NCI-H524 (cell line): ENCODE measurements at regions not wholly inside any gene's neighbourhood (a gene's known extent, or its start where the extent isn't known, plus 50 kb on each side); places are given as distances from the start of the nearest gene placed in this dataset.
"Not testable (repeated sequence)": the region's sequence is repeated elsewhere in the genome, so short reads cannot be mapped to it uniquely, and the experiment has no call there.

ENCODE experiments used
- DNase-seq, 2 experiments: peaks; one replicate each; lab custom pipeline; 2025; lab: John Stamatoyannopoulos, UW

DNA sequence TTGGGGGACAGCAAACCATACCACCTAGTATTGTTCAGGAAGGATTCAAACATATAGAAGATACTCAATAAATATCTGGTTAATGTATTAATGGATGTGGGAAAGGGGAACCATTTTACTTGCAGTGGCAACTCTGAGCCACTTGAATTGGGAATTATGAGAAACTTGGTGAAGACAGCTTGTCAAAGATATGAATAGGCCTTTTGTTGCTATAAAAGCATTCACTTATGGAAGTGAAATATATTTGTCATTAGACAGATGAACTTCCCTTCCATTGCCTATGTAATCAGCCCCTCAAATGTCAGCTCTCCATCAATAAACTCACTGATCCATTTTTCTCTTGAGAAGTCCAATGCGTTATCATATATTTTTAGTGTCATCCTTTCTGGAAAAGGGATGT is 56.1 kb downstream of the GPR85 start:
- no peak for DNase-seq

DNA sequence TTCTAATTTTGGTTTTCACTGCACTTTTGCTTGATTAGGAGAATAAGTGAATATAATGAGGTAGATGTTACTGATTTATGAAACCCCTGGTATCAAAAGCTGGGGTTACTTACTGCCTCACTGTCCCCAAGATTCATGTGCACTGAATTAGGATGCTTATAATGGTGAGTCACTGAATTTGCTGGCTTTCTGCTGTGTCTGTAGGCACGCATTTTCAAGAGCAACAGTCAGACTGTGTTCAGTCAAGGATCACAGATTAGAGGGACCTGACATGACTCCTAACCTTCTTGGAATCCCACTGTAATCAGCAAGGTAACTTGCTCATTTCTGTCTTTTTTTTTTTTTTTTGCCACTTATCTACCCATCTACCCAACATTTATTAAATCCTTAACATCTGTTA is 59.7 kb downstream of the GPR85 start:
- DNase-seq: no peak

DNA sequence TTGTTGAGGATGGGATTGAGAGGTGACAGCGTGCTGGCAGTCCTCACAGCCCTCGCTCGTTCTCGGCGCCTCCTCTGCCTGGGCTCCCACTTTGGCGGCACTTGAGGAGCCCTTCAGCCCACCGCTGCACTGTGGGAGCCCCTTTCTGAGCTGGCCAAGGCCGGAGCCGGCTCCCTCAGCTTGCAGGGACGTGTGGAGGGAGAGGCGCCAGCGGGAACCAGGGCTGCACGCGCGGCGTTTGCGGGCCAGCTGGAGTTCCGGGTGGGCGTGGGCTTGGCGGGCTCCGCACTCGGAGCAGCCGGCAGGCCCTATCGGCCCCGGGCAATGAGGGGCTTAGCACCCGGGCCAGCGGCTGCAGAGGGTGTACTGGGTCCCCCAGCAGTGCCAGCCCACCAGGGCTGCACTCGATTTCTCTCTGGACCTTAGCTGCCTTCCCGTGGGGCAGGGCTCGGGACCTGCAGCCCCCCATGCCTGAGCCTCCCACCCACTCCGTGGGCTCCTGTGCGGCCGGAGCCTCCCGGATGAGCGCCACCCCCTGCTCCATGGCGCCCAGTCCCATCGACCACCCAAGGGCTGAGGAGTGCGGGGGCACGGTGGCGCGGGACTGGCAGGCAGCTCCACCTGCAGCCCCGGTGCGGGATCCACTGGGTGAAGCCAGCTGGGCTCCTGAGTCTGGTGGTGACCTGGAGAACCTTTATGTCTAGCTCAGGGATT is 69.3 kb downstream of the GPR85 start:
- not testable (repeated sequence) for DNase-seq

DNA sequence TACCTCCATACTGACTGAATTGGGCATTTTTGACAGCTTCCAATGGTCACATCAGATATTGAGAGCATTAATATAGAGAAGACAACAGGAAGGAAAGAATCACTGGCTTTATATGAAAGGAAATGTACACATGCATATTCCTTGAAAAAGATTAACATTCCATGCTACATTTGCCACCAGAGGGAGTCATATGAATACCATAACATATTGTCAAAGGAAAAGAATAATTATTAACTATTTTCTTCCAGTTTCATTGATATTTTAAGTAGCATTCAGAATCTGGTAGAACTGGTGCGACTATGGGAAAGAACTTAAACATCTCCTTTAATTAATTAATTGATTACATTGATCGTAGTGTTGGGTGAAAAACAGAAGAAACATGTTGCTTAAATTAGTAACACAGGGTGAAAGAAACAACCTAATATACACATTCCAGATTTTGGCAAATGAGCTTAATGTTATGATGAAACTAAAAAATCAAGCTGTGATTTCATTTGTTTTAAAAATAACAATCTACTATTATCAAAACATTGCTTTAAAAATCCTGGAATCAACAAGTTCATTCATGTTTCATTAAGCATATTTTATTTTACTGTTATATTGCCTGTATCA is 71.5 kb downstream of the GPR85 start:
- DNase-seq: peak in 1 of 2 experiments; percentile 51

DNA sequence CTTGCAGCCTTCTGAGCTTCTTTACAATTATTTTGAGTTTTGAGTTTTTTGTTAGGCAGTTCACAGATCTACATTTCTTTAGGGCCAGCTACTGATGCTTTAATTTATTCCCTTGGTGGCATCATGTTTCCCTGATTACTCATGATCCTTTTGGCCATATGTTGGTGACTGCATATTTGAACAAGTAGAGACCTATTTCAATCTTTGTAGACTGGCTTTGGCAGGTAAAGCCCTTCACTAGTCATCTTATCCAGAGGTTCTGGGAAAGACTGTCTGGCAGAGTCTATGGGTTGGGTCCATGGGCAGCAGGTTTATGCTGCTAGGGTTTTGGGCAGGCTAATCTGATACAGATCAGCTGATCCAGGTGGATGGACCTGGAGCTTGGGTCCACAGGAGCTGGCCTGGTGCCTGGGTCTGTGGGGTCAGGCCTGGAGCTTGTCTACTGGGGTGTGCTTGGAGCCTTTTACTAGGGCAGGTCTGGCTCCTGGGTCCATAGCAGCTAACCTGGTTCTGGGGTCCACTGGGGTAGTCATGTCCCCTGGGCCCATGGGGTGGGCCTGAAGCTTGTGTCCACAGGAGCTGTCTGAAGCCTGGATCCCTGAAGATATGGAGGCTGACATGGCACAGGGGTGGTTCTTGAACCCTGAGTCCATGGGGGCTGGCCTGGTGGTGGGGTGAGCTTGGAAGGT is 72.7 kb downstream of the GPR85 start:
- DNase-seq: peak in 1 of 2 experiments; percentile 48

DNA sequence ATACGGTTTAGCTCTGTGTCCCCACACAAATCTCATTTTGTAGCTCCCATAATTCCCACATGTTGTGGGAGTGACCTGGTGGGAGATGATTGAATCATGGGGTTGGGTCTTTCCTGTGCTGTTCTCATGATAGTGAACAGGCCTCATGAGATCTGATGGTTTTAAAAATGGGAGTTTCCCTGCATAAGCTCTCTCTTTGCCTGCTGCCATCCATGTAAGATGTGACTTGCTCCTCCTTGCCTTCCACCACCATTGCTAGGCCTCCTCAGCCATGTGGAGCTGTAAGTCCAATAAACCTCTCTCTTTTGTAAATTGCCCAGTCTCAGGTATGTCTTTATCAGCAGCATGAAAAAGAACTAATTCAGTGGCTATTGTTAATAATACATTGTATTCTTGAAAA is 73.8 kb downstream of the GPR85 start:
- not testable (repeated sequence) for DNase-seq

DNA sequence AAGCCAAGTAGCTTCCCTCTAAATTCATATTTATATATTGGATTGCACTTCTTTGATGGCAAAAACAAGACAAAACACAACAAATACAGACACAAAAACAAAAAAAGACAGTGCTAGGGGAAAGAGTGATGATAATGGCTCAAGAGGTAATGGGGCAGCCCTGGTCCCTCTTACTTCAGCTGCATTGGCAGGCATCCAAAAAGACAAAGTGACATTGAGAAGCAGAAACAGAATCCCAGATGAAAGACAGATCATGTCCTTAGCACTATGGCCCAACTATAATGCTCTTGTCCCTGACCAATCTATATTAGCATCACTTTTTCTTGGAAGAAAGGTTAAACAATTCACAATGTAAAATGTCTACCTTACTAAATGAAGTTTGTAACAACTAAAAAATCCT is 76.2 kb downstream of the GPR85 start:
- DNase-seq: peak in 1 of 2 experiments; percentile 14

DNA sequence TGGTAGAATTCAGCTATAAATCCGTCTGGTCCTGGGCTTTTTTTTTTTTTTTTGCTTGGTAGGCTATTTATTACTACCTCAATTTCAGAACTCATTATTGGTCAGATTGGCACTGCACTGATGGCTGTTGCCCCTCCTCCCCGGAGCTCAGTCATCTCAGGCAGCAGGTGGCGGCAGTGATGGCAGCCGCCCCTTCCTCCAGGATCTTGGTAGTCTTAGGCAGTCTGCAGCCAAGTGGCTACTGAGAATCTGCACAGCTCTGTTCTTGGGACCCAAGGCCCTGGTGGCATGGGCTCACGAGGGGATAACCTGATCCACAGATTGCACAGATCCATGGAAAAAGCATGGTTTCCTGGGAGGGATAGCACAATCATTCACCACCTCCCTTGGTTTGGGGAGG is 77.9 kb downstream of the GPR85 start:
- no peak for DNase-seq

DNA sequence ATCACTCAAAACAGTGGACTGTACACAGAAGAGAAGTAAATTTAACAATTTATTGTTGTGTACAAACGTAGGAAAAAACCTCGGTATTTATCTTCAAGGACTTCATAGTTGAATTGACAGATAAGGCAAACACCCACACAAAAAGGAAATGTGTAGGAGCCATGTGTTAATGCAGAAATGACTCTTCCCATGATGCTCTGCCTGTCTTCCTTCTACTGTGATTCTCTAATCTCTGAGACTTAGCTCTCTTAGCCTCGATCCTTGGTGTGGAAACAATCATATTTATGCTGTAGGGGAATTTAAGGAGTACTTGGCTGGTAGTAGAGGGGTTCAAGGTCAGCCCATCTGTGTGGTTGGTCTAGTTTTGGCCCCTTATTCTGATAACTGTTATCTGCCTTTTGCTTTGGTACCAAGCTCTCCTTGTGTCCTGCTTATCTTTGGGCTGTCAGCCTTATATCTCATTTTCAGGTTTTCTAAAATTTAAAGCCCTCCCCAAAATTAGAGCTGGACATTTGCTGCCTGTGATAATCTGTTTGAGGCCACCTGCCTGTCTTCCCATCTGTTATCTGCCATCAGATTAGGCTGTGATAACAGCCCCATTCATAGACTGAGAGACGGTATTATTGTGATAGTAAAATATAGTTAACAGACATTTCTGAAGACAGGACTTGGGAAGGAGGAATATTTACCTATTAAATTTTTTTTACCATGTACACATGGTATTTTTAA is 81.7 kb downstream of the GPR85 start:
- peak in 1 of 2 experiments; percentile 35 for DNase-seq

DNA sequence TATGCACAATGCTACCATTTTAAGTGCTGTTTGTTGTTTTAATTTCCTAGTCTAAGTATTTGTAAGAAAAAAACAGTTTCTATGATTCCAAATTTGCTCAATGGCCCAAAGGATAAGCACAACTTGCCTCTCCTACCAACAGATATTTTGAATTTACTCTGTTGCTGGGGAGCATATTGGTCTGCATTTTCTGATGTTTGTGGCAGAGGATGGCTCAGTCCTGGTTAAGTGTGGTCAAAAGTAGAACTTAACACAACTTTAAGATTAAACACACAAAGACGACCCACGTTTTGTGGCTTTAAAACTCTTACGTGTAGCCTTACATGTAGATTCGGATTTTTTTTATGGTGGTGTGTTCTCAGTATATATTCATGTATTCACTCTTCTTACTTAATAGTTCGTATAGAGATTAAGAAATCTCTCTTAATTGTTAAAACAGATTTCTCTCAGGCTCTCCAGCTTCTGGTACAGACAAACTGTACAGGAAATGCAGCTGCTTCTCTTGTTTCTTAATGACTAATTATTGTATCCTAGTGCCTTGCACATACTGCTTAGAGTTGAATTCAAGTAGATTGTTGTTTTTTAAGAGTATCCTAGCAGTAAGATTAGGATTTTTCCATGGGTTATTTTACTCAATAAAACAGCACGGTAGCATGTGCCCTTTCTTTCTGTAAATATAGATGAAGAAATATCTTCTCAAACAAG is 86.2 kb downstream of the GPR85 start:
- peak in 1 of 2 experiments; percentile 61 for DNase-seq

DNA sequence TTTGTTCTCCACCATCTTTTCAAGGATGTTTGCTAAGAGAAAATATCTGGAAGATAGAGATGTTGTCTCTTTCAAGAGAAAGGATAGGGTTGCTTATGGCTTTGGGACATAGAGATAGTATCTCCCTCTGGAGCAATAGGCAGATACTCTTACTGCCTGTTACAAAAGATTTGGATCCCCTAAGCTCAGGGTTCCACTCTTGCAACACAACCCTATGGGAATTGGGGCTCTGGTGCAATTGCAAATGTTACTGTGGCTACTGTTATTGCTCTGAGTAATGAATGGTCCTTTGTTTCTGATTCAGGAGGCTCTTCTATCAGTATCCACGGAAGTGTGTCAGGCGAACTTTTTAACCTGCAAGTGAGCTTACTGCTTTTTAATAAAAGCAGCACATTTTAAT is 88.8 kb downstream of the GPR85 start:
- no peak for DNase-seq

DNA sequence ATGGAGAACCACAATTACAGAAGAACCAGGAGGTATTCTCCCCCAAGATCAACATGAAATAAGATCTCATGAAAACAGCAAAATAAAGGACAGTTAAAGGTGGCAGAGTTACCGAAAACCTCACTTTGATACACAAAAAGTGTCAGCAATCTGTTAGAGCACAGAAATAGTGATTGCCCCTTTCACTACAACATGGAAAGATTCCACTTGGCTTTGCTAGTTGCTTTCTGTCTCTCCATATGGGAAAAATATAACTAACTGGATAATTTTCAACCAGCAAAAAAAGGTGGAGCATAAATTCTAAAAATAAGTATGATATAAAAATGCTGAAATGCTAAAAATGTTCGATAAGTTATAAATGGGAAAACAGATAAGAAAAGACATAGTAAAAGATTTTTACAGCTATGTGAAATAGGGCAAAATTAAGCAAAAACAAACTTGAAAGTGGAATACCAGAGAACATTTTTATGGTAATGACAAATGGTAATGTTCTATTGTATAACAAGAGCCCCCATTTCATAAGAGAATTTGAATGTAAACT is 90.2 kb downstream of the GPR85 start:
- DNase-seq: no peak

DNA sequence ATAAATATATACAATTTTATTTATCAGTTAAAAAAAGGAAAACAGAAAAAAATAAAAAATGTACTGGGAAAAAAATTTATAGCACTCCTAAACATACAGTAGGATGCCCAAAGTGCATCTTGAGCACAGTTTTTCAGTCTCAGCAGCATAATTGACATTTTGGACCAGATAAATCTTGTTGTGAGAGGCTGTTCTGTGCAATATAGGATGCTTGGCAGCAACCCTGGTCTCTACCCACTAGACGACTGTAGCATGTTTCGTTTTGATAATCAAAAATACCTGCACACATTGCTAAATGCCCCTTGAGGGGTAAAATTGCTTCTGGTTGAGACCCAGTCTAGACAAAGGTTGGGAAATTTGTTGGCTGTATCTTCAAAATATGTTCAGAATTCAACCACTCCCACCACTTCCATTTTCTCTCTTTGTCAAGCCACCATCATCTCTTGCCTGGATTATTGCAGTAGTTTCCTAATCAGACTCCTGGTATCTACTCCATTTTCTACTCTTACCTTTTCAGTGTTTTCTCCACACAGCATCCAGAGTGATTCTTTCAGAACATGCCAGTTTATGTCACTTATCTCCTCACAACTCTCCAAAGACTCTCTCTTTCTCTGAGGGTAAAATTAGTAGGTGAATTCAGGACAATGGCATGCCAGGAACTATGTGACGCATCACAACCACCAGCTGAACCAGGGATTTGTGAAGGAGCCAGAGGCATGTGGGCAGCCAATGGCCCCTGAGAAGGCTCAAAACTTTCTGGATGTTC is 91.4 kb downstream of the GPR85 start:
- no peak for DNase-seq

DNA sequence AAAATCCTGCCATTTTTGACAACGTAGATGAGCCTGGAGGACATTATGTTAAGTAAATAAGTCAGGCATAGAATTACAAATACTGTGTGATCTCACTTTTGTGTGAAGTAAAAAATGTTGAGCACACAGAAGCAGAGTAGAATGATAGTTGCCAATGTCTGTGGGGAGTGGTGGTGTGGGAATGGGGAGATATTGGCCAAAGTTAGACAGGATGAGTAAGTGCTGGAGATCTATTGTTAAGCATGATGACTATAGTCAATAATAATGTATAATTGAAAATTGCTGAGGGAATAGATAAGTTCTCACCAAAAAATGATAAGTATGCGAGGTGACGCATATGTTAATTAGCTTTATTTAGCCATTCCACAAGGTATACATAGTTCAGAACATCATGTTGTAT is 92.0 kb downstream of the GPR85 start:
- DNase-seq: no peak

DNA sequence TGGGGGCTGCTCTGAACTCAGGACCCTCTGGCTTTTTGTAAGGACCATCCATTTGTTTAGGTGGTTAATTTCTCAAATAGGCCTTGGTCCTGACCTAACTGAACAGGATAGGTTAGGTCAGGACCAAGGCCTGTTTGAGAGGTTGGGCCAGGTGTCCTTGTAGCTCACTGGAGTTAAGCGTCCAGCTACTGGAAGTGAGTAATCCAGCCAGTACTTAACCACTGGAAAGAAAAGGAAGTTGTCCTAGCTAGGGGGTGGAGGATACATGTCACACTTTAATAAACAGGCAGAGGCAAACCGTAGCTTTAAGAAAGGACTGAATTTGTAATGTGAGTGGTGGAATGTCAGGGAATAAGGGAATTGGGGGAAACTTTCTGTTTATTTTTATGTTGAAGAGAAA is 96.0 kb downstream of the GPR85 start:
- DNase-seq: no peak

DNA sequence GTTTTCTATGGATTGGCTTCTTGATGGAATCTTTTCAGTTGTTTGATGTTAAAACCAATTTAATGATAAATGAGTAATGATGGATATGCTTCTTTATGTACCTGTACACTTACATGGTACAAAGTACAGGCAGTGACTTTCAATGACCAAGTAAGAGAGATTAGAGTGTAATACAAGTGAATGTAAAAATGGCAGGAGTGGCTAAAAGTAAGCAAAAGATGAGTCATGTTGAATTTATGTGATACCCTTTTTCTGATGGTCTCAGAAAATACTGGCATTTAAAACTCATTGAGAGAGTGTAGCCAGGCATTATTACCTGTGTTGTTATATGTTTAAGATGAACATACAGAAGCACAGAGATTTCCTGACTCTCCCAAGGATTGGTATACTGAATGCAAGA is 97.1 kb downstream of the GPR85 start:
- DNase-seq: no peak

DNA sequence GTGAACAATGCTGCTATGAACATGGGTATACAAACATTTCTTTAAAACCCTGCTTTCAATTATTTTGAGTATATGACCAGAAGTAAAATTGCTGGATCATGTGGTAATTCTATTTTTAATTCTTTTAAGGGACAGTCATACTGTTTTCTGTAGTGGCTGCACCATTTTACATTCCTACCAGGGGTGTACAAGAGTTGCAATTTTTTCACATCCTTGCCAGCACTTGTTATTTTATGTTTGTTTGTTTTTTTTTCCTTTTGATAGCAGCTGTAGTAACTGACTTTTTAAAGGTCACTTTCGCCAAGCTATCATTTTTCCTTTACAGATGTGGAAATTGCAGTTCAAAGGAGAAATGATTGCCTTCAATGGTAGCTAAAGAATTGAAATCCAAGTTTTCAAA is 99.5 kb downstream of the GPR85 start:
- DNase-seq: no peak

DNA sequence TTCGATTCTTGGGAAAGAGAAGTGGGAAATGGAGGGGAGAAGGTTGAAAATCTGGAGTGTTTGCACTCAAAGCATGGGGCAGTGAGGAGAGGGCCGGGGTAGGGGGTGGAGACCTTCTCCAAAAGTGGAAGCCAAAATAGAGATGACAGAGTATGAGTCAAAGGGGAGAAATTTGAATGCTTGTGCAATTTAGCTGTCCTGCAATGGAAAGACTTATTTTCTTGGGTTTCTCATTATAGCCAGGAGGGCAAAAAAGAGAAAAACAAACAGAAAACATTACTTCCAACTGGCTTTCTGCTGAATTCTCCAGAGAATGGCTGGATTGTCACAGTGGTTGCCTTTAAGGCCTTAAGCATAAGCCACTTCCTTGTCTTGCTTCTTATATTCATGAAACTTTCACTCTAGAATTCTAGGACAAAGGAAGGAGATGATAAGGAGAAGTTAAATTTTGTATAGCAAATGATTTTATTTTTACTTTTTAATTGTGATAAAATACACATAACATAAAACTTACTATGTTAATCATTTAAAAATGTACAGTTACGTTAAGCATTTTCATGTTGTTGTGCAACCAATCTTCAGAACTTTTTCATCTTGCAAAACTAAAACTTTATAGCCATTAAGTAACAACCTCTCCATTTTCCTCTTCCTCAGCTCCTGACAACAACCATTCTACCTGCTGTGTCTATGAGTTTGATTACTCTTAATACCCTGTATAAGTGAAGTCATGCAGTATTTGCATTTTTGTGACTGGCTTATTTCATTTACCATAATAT is 100.2 kb downstream of the GPR85 start:
- no peak for DNase-seq

DNA sequence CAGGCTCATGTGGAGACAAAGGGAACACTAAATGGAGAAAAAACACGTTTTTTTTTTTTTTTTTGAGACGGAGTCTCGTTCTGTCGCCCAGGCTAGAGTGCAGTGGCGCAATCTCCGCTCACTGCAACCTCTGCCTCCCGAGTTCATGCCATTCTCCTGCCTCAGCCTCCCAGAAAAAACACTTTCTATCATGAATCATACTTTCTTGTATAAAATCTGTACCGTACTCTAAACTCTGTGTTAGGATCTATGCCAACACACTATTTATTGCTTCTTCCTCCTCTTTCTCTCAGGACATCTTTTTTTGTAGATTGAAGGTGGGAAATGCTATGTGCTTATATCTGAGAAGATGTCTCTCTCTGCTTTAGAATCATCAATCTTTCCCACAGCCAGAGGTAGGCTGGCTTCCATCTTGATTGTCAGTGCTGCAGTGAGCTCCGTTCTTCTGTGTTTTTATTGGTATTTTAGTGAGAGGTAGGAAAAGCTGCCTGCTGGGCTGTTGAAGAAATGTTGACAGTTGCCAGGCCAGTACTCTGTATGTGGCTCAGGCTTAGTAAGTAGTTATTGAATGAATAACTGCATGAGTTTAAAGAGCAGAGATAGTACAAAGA is 101.1 kb downstream of the GPR85 start:
- no peak for DNase-seq
